A549 (cell line): ENCODE measurements at regions not wholly inside any gene's neighbourhood (a gene's known extent, or its start where the extent isn't known, plus 50 kb on each side); places are given as distances from the start of the nearest gene placed in this dataset.
"Not testable (repeated sequence)": the region's sequence is repeated elsewhere in the genome, so short reads cannot be mapped to it uniquely, and the experiment has no call there.

Experiments used
- ATAC-seq, 2 experiments: fragments of 200-7000 bp in 1 of 2; fragments of >200 bp in 1 of 2; cut with Nextera tagmentation in 1 of 2; cut with Tn5 transposase in 1 of 2; 3 replicates each; pipeline versions ENCODE4 v1.8.0 to v1.9.1; 2018 to 2020; ENCODE audit warnings: mild to moderate bottlenecking in 1 of 2, moderate library complexity in 1 of 2
- CTCF ChIA-PET: fragments of 300-600 bp; sonication (Branson Sonifier 250); formaldehyde crosslinking; extraction: SDS; loops from one replicate; lab custom pipeline; 2021; ENCODE audit warnings: antibody characterized with exemption, inconsistent platforms; lab: Yijun Ruan, JAX
- POLR2A ChIA-PET: fragments of 350-600 bp; formaldehyde crosslinking; extraction: SDS; loops from one replicate; lab custom pipeline; 2021; ENCODE audit warnings: antibody characterized with exemption, inconsistent platforms; lab: Yijun Ruan, JAX
- DNase-seq, 2 experiments: peaks; one replicate each; pipeline versions ENCODE4 v3.0.0 to v3.0.0-alpha.2; 2011 to 2016; ENCODE audit warnings: low read depth in 1 of 2, low spot score in 1 of 2
- FAIRE-seq: peaks from 2 replicates; lab custom pipeline; 2011; peaks lifted over from hg19 to GRCh38; lab: Jason Lieb, UNC
- H3K27ac ChIP-seq, 2 experiments: fragments of >200 bp; sonication (Bioruptor Twin); formaldehyde crosslinking; 3 replicates each; pipeline ENCODE4 v1.5.1; 2016 to 2017
- H3K4me1 ChIP-seq: fragments of >200 bp; sonication (Bioruptor Twin); formaldehyde crosslinking; 3 replicates; pipeline ENCODE4 v1.6.1; 2016
- H3K4me2 ChIP-seq: fragments of >200 bp; sonication (Bioruptor Twin); formaldehyde crosslinking; 3 replicates; pipeline ENCODE4 v1.6.1; 2016
- H3K4me3 ChIP-seq: fragments of >200 bp; sonication (Bioruptor Twin); formaldehyde crosslinking; 3 replicates; pipeline ENCODE4 v1.5.1; 2016
- H3K9me3 ChIP-seq: fragments of >200 bp; sonication (Bioruptor Twin); formaldehyde crosslinking; 3 replicates; pipeline ENCODE4 v1.6.1; 2016
- BHLHE40 ChIP-seq: IDR thresholded peaks from 2 replicates; pipeline ENCODE4 v1.6.1; 2012; ENCODE audit warnings: low read depth, low read length, inconsistent platforms
- CBX2 ChIP-seq: fragments of 200-600 bp; sonication (generic); IDR thresholded peaks from 2 replicates; pipeline ENCODE4 v1.6.1; 2016; ENCODE audit warnings: low read depth, mild to moderate bottlenecking, borderline replicate concordance
- CBX8 ChIP-seq: fragments of 200-600 bp; sonication (generic); IDR thresholded peaks from 2 replicates; pipeline ENCODE4 v1.6.1; 2016
- CEBPB ChIP-seq, 2 experiments: fragments of >200 bp in 1 of 2; sonication (Bioruptor Twin) in 1 of 2; formaldehyde crosslinking in 1 of 2; IDR thresholded peaks; 2 replicates each; pipeline ENCODE4 v1.6.1; 2012 to 2016
- CHD2 ChIP-seq: fragments of 150-350 bp; IDR thresholded peaks from 2 replicates; pipeline ENCODE4 v1.6.1; 2014; ENCODE audit warnings: low read length; ENCODE audit not compliant: partially characterized antibody
- EHF ChIP-seq: fragments of 250-450 bp; sonication (Bioruptor Pico); IDR thresholded peaks from 2 replicates; pipeline ENCODE4 v1.5.0; 2020; ENCODE audit warnings: mild to moderate bottlenecking
- FOSL2 ChIP-seq, 2 experiments: fragments of 450-650 bp in 1 of 2; fragments of >200 bp in 1 of 2; sonication (Bioruptor Twin) in 1 of 2; formaldehyde crosslinking; IDR thresholded peaks; 2 replicates each; pipeline versions ENCODE4 v1.5.0 to v1.6.1; 2016 to 2020; ENCODE audit warnings: mild to moderate bottlenecking in 1 of 2, moderate library complexity in 1 of 2
- FOXS1 ChIP-seq: fragments of 250-450 bp; sonication (Bioruptor Pico); IDR thresholded peaks from 2 replicates; pipeline ENCODE4 v1.5.0; 2020; ENCODE audit warnings: mild to moderate bottlenecking, moderate library complexity
- HDAC2 ChIP-seq: fragments of 200-600 bp; sonication (generic); IDR thresholded peaks from 2 replicates; pipeline ENCODE4 v1.6.1; 2016
- NPAS2 ChIP-seq: fragments of 250-450 bp; sonication (Bioruptor Pico); IDR thresholded peaks from 2 replicates; pipeline ENCODE4 v1.8.0; 2022; ENCODE audit warnings: mild to moderate bottlenecking, moderate library complexity, borderline replicate concordance
- POLR2AphosphoS2 ChIP-seq: conservative IDR thresholded peaks from 2 replicates; pipeline ENCODE4 v1.6.1; 2012; ENCODE audit warnings: low read length, improper control_type of control experiment, inconsistent platforms
- RCOR1 ChIP-seq: fragments of 150-350 bp; IDR thresholded peaks from 2 replicates; pipeline ENCODE4 v1.6.1; 2014; ENCODE audit warnings: antibody characterized with exemption, low read length, low read depth
- RNF2 ChIP-seq: fragments of 200-600 bp; sonication (generic); IDR thresholded peaks from 2 replicates; pipeline ENCODE4 v1.6.1; 2016; ENCODE audit warnings: low read depth, mild to moderate bottlenecking, antibody characterized with exemption, moderate library complexity, borderline replicate concordance
- SMC3 ChIP-seq: fragments of >200 bp; sonication (Bioruptor Twin); formaldehyde crosslinking; IDR thresholded peaks from 3 replicates; pipeline ENCODE4 v1.6.1; 2018; ENCODE audit warnings: inconsistent platforms
- SREBF2 ChIP-seq: fragments of 450-650 bp; IDR thresholded peaks from 2 replicates; pipeline ENCODE4 v1.6.1; 2014; ENCODE audit warnings: mild to moderate bottlenecking, moderate library complexity
- TFCP2L1 ChIP-seq: fragments of 250-450 bp; sonication (Bioruptor Pico); IDR thresholded peaks from 2 replicates; pipeline ENCODE4 v1.5.0; 2021; ENCODE audit warnings: mild to moderate bottlenecking
- TP53 ChIP-seq: fragments of 250-450 bp; sonication (Bioruptor Pico); IDR thresholded peaks from 2 replicates; pipeline ENCODE4 v1.5.0; 2021; ENCODE audit warnings: mild to moderate bottlenecking, moderate library complexity
- ZC3H11A ChIP-seq: fragments of 450-650 bp; IDR thresholded peaks from 2 replicates; pipeline ENCODE4 v1.6.1; 2014; ENCODE audit warnings: antibody characterized with exemption, mild to moderate bottlenecking
- WGBS: methylation state at CpG from one replicate; pipeline ENCODE4 v1.1.6; 2017; ENCODE audit errors: missing lambda C conversion rate; 5-methylcytosine and 5-hydroxymethylcytosine counted together
- TF ChIP-seq, protein P1 (sequence below): fragments of 450-650 bp; IDR thresholded peaks from 2 replicates; pipeline ENCODE4 v1.6.1; 2014; ENCODE audit warnings: antibody characterized with exemption
- TF ChIP-seq, protein P2 (sequence below): fragments of 200-600 bp; sonication (generic); IDR thresholded peaks from 2 replicates; pipeline ENCODE4 v1.6.1; 2016; ENCODE audit warnings: antibody characterized with exemption, mild to moderate bottlenecking, moderate library complexity
- TF ChIP-seq, protein P3 (sequence below): fragments of >200 bp; sonication (Bioruptor Twin); formaldehyde crosslinking; IDR thresholded peaks from 2 replicates; pipeline ENCODE4 v1.6.1; 2016
- TF ChIP-seq, protein P4 (sequence below): fragments of 150-350 bp; IDR thresholded peaks from 2 replicates; pipeline ENCODE4 v1.6.1; 2014; ENCODE audit warnings: low read depth, mild to moderate bottlenecking, low read length
- TF ChIP-seq, protein P5 (sequence below): fragments of >200 bp; sonication (Bioruptor Twin); formaldehyde crosslinking; IDR thresholded peaks from 3 replicates; pipeline ENCODE4 v1.5.1; 2016
- TF ChIP-seq, protein P6 (sequence below): fragments of 250-450 bp; sonication (Bioruptor Pico); IDR thresholded peaks from 2 replicates; pipeline ENCODE4 v1.5.0; 2020; ENCODE audit warnings: low read depth, mild to moderate bottlenecking, moderate library complexity

DNA sequence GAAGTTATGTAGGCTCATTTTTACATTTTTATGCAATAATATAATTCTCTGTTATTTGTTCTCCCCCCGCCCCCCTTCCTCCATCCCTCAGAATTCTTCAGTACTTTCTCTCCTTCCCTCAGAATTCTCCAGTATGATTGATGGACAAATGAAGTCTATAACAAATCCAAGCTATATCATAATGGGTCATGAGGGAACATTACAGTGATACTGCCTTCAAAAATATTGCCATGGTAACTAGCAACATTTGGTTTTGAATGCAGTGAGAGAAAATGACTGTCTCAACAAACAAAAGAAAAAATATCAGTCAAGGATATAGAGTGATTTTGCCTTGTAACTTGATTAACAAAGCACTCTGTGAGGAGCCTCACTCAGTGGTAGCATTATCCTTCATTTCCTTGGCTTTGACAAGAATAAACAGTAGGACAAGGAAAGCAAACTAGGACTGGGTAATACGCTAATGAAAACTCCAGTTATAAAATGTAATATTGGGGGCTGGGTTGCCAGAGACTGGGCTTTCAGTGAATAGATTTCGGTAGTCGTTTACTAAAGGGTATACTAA is 392.9 kb upstream of the CRIM1 start:
- WGBS = 44% methylated on average over 4 of the region's 4 CpGs
- TF ChIP-seq CBX8 (no peak), TFCP2L1 (no peak), CEBPB (IDR thresholded peaks at IDR 0.05) (no peak), POLR2AphosphoS2 (no peak), ZC3H11A (no peak), FOSL2 (IDR thresholded peaks at IDR 0.05) (no peak), FOSL2 (CRISPR knock-in tag; IDR thresholded peaks at IDR 0.05) (no peak), TP53 (CRISPR knock-in tag) (no peak), CHD2 (no peak), CBX2 (no peak), SREBF2 (no peak)
- TF ChIP-seq, protein P1, sequence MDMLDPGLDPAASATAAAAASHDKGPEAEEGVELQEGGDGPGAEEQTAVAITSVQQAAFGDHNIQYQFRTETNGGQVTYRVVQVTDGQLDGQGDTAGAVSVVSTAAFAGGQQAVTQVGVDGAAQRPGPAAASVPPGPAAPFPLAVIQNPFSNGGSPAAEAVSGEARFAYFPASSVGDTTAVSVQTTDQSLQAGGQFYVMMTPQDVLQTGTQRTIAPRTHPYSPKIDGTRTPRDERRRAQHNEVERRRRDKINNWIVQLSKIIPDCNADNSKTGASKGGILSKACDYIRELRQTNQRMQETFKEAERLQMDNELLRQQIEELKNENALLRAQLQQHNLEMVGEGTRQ = no peak
- TF ChIP-seq, protein P2, sequence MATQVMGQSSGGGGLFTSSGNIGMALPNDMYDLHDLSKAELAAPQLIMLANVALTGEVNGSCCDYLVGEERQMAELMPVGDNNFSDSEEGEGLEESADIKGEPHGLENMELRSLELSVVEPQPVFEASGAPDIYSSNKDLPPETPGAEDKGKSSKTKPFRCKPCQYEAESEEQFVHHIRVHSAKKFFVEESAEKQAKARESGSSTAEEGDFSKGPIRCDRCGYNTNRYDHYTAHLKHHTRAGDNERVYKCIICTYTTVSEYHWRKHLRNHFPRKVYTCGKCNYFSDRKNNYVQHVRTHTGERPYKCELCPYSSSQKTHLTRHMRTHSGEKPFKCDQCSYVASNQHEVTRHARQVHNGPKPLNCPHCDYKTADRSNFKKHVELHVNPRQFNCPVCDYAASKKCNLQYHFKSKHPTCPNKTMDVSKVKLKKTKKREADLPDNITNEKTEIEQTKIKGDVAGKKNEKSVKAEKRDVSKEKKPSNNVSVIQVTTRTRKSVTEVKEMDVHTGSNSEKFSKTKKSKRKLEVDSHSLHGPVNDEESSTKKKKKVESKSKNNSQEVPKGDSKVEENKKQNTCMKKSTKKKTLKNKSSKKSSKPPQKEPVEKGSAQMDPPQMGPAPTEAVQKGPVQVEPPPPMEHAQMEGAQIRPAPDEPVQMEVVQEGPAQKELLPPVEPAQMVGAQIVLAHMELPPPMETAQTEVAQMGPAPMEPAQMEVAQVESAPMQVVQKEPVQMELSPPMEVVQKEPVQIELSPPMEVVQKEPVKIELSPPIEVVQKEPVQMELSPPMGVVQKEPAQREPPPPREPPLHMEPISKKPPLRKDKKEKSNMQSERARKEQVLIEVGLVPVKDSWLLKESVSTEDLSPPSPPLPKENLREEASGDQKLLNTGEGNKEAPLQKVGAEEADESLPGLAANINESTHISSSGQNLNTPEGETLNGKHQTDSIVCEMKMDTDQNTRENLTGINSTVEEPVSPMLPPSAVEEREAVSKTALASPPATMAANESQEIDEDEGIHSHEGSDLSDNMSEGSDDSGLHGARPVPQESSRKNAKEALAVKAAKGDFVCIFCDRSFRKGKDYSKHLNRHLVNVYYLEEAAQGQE = no peak
- TF ChIP-seq, protein P3, sequence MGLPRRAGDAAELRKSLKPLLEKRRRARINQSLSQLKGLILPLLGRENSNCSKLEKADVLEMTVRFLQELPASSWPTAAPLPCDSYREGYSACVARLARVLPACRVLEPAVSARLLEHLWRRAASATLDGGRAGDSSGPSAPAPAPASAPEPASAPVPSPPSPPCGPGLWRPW = no peak
- TF ChIP-seq, protein P4, sequence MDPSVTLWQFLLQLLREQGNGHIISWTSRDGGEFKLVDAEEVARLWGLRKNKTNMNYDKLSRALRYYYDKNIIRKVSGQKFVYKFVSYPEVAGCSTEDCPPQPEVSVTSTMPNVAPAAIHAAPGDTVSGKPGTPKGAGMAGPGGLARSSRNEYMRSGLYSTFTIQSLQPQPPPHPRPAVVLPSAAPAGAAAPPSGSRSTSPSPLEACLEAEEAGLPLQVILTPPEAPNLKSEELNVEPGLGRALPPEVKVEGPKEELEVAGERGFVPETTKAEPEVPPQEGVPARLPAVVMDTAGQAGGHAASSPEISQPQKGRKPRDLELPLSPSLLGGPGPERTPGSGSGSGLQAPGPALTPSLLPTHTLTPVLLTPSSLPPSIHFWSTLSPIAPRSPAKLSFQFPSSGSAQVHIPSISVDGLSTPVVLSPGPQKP = no peak
- TF ChIP-seq, all 56 proteins: peak for 0
- ChIA-PET CTCF (interaction anchor here (0.6 kb wide), 1 partner anchor 11 kb away, joined by 3 read pairs; no protein-coding TSS in a partner anchor), POLR2A (no interaction called here)
- H3K27ac ChIP-seq = no peak overlapping the region
- no peaks in the 10 kb centered on the region for H3K9me3 ChIP-seq
- no peaks in the 10 kb centered on the region for H3K4me1 ChIP-seq
- DNase-seq (no peak), FAIRE-seq (no peak), ATAC-seq (no peak)
- no peak overlapping the region for H3K4me3 ChIP-seq
- no peak overlapping the region for H3K4me2 ChIP-seq

DNA sequence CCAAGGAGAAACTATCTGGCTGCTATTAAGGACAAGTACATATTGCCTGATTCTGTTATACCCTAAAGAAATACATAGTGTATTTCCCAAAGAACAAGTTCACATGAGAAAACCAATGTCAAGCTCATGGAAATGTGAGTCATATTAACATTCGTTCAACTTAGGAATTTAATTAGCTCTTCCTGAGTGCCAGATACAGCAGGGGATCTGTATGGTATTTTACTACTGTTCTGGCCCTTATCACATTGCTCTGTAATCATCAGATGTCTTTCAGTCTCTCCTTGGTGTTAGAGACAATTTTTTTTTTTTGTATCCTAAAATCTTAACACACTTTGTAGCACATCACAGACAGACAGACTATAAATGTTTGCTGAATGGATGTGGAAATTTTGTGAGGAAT is 395.0 kb upstream of the CRIM1 start:
- 8% methylated on average over 1 of the region's 1 CpG for WGBS
- CTCF ChIA-PET = interaction anchor here (1.4 to 1.8 kb wide), 2 partner anchors 12 to 704 kb away, joined by 4 to 9 read pairs; no protein-coding TSS in a partner anchor
- POLR2A ChIA-PET = no interaction called here
- TF ChIP-seq SREBF2 (no peak), BHLHE40 (no peak), CHD2 (no peak), NPAS2 (CRISPR knock-in tag) (no peak), RCOR1 (no peak), EHF (CRISPR knock-in tag) (no peak), HDAC2 (no peak), RNF2 (no peak), SMC3 (no peak), FOXS1 (CRISPR knock-in tag) (no peak)
- TF ChIP-seq, protein P5, sequence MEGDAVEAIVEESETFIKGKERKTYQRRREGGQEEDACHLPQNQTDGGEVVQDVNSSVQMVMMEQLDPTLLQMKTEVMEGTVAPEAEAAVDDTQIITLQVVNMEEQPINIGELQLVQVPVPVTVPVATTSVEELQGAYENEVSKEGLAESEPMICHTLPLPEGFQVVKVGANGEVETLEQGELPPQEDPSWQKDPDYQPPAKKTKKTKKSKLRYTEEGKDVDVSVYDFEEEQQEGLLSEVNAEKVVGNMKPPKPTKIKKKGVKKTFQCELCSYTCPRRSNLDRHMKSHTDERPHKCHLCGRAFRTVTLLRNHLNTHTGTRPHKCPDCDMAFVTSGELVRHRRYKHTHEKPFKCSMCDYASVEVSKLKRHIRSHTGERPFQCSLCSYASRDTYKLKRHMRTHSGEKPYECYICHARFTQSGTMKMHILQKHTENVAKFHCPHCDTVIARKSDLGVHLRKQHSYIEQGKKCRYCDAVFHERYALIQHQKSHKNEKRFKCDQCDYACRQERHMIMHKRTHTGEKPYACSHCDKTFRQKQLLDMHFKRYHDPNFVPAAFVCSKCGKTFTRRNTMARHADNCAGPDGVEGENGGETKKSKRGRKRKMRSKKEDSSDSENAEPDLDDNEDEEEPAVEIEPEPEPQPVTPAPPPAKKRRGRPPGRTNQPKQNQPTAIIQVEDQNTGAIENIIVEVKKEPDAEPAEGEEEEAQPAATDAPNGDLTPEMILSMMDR = no peak
- TF ChIP-seq, protein P6, sequence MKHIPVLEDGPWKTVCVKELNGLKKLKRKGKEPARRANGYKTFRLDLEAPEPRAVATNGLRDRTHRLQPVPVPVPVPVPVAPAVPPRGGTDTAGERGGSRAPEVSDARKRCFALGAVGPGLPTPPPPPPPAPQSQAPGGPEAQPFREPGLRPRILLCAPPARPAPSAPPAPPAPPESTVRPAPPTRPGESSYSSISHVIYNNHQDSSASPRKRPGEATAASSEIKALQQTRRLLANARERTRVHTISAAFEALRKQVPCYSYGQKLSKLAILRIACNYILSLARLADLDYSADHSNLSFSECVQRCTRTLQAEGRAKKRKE (CRISPR knock-in tag) = no peak
- no peak for DNase-seq
- no peak overlapping the region for H3K4me2 ChIP-seq
- FAIRE-seq = no peak
- no peaks in the 10 kb centered on the region for H3K4me1 ChIP-seq
- ATAC-seq = no peak
- no peak overlapping the region for H3K27ac ChIP-seq
- H3K9me3 ChIP-seq = no peaks in the 10 kb centered on the region
- H3K4me3 ChIP-seq = no peak overlapping the region

DNA sequence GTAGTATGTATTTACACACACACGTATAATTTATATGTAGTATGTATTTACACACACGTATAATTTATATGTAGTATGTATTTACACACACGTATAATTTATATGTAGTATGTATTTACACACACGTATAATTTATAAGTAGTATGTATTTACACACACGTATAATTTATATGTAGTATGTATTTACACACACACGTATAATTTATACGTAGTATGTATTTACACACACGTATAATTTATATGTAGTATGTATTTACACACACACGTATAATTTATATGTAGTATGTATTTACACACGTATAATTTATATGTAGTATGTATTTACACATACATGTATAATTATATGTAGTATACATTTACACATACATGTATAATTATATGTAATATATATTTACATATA is 398.5 kb upstream of the CRIM1 start:
- 66% methylated on average over 10 of the region's 10 CpGs for WGBS
- H3K4me1 ChIP-seq, DNase-seq, CTCF ChIA-PET, H3K27ac ChIP-seq, POLR2A ChIA-PET, H3K9me3 ChIP-seq, FAIRE-seq, H3K4me2 ChIP-seq, H3K4me3 ChIP-seq, ATAC-seq: not testable (repeated sequence)
